GM11168 (cell line): ENCODE measurements at regions not wholly inside any gene's neighbourhood (a gene's known extent, or its start where the extent isn't known, plus 50 kb on each side); places are given as distances from the start of the nearest gene placed in this dataset.
"Not testable (repeated sequence)": the region's sequence is repeated elsewhere in the genome, so short reads cannot be mapped to it uniquely, and the experiment has no call there.

Experiments used
- in situ Hi-C: fragments of 300-500 bp; cut with MboI; formaldehyde crosslinking; loops from one replicate; pipeline ENCODE4 v1.12.0; 2022; ENCODE audit warnings: low sequenced_read_pairs; ENCODE audit not compliant: unreplicated experiment

DNA sequence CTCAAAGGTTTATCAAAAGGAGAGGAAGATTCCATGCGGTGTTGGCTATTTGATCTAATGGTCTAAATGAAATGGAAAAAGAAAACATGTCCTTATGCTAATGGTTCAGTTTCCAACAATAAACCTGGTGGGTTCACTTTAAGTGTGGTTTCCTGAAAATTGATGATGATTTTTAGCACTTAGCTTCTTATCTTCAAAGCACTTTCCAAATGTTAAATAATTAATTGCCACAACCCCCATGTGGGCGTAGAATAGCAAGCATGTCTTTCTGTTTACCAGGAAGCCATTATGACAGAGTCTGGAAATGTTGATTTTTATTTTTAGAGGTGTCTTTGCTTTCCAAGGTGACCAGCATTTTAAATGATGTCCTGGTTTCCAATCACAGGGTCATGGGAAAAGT, 134.8 kb upstream of the SLC4A4 start:
- in situ Hi-C loops = no loop called here

GRCh38 chr4:71206763-71207162, 132.1 kb upstream of the SLC4A4 start:
- in situ Hi-C loops = no loop called here

DNA sequence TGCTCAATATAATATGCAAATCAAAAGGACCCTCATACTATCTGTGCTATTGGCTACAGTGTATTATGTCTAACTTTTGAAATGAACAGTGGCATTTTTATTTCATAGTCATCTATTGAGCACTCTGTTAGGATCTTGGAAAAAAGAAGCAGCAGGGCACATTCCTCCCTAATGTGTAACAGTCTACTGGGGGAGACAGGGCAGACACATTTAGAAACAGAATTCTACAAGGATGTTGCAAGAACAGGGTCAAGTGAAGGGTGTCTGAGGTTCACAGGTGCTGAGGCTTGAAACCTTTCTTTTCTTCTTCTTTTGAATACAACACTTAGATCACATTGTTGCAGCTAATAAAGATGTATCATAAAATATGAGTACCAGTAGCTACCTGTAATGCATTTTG, 129.7 kb upstream of the SLC4A4 start:
- in situ Hi-C loops = no loop called here

GRCh38 chr4:71210823-71211222, 128.0 kb upstream of the SLC4A4 start:
- in situ Hi-C loops = no loop called here

DNA sequence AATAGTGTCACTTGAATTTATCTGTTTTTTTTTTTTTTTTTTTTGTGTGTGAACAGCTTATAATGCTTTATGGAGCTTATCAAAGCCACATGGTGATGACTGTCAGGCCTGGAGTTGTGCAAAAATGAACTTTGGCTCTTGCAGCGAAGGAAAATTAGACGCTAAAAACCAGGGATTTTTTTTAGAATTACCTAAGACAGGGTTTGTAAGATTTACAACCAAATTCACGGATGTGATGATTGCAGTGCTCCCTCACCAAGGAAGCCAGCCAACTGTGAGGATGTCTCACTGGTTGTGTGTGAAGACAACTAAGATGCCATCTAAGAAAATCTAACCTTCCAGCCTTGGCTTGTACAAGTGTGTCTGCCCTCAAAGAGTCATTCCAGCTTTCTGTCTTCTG, 127.1 kb upstream of the SLC4A4 start:
- in situ Hi-C loops = no loop called here

DNA sequence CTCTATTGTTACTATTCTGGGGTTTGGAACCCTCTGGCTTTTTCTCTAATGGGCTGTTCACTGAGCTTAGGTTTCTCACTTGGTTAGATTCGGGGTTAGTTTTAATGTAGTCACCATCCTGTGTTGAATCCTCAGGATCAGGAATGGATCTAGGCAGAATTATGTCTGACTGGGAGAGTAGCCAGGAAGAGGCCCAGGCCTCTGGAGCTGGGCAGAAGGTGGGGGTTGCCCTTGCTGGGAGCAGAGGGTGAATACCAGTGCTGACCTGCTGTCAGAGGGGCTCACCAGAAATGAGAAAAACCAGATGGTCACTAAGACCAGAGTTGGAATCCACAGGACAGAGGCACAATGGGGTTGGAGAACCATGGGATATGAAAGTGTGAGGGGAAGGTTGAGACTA, 126.6 kb upstream of the SLC4A4 start:
- in situ Hi-C loops = no loop called here

- in situ Hi-C loops = no loop called here
These were observed 124.2 kb upstream of the SLC4A4 start for GRCh38 chr4:71214578-71214977.

GRCh38 chr4:71216316-71216959, 122.4 kb upstream of the SLC4A4 start:
- in situ Hi-C loops = no loop called here

GRCh38 chr4:71217688-71218087, 121.1 kb upstream of the SLC4A4 start:
- in situ Hi-C loops = no loop called here

GRCh38 chr4:71220848-71221247, 118.0 kb upstream of the SLC4A4 start:
- in situ Hi-C loops = not testable (repeated sequence)

DNA sequence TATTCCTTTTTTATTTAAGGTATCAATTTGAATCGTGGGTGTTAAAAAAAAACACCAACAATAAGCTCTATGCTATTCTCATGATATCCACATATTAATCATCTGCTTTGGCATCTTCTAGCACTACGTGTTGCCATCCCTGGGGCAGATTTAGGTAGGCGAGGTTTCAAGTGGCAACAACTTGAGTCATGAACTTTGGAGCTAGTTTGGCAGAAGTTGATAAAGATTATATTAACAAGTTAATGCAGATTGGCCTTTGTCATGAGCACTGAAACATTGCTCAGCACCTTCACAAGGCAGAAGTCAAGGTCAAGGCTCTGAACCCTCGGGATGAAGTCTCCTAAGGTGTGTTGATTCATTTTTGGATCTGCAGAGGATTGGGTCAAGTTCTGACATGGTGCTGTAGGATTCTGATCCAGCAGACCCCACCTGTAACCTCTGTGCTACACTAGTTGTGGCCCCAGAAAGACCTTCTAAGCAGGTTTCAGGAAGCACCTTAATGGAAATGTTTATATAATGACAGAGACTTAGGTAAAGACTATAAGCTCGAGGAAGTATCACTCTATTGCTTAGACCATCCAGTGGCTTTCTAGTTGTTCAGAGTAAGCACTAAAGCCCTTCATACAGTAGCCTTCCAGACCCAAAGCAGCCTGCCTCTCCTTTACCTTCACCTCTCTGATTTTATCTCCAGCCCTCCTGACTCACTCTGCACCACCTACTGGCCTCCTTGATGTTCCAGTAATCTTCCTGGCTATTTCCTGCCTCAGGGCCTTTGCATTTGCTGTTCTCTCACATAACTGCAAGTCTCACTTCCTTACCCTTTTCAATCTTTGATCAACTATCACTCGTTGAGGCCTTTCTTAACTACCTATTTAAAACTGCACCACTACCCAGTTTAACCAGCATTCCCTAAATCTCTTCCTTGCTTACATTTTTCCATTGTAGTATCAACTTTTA, 117.0 kb upstream of the SLC4A4 start:
- in situ Hi-C loops = no loop called here

- in situ Hi-C loops = no loop called here
These were observed 116.2 kb upstream of the SLC4A4 start for GRCh38 chr4:71222661-71223060.

DNA sequence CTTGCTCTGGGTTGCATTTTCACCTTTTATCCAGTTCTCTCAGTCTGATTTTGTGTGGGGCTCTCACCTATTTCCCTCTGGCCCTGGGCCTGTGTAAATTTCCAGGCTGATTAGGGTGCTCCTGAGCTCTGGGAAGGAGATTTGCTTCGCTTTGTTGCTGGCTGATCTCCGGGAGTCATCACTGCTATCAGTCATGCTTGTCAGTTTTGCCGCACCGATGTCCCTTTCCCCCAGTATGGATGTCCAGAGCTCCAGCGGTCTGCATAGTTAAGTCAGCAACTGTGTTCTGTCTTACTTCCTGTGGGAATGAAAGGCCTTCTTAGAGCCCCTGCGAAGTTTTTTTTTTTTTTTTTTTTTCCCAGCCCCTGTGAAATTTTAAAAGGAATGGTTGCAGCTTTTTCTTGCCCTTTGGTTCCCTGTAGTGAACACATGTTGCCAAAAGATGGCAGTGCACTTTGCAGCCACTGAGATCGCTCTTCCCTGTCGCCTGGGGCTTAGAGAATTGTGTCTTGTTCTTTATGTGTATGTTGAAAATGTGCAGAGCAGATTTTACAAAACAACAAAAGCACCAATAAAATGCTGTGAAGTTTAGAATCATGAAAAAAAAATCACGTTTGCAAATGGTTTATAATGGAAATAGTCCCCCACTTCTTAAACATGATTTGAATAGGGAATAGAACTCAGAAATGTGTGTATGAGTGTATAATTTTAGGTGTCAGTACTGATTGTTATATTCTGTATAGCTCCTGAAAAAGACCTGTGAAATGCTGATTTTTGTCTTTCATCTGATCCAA, 109.1 kb upstream of the SLC4A4 start:
- in situ Hi-C loops = no loop called here

GRCh38 chr4:71230271-71231128, 108.3 kb upstream of the SLC4A4 start:
- in situ Hi-C loops = no loop called here

- in situ Hi-C loops = no loop called here
These were observed 107.4 kb upstream of the SLC4A4 start for GRCh38 chr4:71231129-71232055.

DNA sequence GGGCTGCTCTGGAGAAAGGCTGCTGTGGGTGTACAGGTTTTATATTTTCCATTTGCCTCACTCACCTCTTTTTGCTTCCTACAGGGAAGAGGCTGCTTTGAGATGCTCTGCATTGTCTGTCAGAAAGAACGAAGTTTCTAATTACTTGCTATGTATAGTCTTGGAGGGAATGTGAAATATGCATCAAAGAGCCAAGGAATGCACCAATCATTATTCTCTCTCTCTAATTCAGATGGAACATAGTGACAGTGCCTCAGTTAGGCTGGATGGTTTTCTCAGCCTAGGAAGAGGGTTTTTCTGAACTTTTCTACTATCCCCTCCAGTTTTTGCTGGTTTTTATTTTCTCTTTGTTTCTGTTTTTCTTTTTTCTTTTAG, 106.8 kb upstream of the SLC4A4 start:
- in situ Hi-C loops = no loop called here

DNA sequence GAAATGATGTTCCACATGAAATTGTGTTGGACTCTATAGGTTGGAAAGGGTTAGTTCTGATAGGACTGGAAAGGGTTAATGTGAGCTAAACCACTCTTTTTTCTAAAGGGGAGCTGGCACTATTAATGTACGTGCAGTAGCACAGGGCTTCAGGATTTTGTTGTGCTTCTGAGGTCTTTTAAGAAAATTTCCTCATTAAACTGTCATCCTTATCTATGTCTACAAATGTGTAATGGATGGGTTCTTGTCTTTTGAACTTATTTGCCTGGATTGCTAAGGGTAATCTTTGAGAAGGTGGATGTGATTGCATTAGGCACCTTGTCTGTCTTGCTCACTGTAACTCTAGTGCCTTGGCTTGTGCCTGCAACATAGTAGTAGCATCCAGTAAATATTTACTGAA, 106.0 kb upstream of the SLC4A4 start:
- in situ Hi-C loops = no loop called here

DNA sequence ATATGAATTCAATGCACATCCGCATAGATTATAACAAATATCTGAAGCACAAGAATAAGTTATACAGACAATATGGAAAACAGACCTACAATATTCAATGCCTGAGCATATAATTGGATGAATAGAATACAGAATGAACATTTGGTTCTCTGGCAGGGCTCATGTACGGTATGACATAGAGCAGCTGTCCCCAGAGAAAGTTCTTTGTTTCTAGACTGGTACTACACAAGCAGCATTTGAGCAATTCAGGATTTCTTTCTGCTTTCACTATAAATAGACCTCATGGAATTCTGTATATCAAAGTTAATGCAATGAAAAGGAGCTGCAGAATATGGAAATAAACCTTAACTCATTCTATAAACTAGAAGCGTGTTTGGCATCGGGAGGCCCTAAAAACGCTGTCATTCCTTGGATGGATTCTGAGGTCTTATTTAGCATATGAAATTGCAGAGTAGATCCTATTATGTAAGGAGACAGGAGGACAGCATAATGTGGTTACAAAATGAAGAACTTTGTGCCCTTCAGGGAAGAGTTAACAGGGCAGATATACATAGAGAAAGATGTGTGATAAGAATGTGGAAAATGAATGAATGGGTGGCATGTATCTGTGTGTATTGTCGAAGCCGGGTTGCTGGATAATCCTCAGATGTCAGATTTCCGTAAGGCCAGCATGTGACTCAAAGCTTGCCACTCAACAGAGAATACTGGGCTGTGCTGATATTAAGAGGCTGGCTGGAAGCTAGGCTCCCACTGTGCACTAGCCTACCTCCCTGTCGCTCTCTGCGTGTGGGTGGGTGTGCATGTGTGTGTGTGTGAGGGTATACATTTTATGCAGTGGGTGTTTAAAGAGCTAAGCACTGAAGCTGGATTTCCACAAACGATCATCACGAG, 103.3 kb upstream of the SLC4A4 start:
- in situ Hi-C loops = no loop called here
